ENCODE measurements at regions not wholly inside any gene's neighbourhood (a gene's known extent, or its start where the extent isn't known, plus 50 kb on each side); places are given as distances from the start of the nearest gene placed in this dataset.

- Mint-ChIP-seq H3K4me1 (no peaks in the 10 kb centered on the region), H3K27ac (no peak overlapping the region), H3K36me3 (ENCODE audit: low read depth) (no peaks in the 10 kb centered on the region), H3K9me3 (peaks cover 15% of the 10 kb centered on the region), H3K4me3 (no peak overlapping the region), H3K27me3 (ENCODE audit: low read depth, poor library complexity) (no peaks in the 10 kb centered on the region)
- DNase-seq, result no peak
- TF ChIP-seq, protein P1, sequence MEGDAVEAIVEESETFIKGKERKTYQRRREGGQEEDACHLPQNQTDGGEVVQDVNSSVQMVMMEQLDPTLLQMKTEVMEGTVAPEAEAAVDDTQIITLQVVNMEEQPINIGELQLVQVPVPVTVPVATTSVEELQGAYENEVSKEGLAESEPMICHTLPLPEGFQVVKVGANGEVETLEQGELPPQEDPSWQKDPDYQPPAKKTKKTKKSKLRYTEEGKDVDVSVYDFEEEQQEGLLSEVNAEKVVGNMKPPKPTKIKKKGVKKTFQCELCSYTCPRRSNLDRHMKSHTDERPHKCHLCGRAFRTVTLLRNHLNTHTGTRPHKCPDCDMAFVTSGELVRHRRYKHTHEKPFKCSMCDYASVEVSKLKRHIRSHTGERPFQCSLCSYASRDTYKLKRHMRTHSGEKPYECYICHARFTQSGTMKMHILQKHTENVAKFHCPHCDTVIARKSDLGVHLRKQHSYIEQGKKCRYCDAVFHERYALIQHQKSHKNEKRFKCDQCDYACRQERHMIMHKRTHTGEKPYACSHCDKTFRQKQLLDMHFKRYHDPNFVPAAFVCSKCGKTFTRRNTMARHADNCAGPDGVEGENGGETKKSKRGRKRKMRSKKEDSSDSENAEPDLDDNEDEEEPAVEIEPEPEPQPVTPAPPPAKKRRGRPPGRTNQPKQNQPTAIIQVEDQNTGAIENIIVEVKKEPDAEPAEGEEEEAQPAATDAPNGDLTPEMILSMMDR (IDR thresholded peaks at IDR 0.05), result no peak
Observed at GRCh38 chr13:67351909-67352308, 121.8 kb upstream of the PCDH9 start.

DNA sequence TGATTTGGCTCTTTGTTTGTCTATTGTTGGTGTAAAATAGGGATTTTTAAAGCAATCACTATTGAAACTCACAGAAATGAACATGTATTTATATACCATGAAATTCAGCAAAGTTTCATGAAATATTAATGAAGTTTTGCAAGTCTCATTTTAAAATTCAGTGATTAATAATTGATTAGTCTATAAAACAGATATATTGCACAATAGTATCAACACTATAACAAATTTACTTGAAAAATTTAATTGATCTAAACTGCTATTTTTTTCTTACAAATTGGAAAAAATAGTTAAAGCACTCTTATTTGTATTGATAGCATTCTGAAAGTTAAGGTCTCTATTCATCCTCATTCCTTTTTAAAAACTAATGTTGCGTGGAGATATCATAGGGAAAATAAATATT, 121.0 kb upstream of the PCDH9 start:
- Mint-ChIP-seq H3K4me1 (no peaks in the 10 kb centered on the region), H3K36me3 (ENCODE audit: low read depth) (no peaks in the 10 kb centered on the region), H3K4me3 (no peak overlapping the region), H3K27me3 (ENCODE audit: low read depth, poor library complexity) (no peaks in the 10 kb centered on the region), H3K9me3 (peaks cover 15% of the 10 kb centered on the region), H3K27ac (no peak overlapping the region)
- TF ChIP-seq, protein P1 (IDR thresholded peaks at IDR 0.05), result no peak
- no peak for DNase-seq

DNA sequence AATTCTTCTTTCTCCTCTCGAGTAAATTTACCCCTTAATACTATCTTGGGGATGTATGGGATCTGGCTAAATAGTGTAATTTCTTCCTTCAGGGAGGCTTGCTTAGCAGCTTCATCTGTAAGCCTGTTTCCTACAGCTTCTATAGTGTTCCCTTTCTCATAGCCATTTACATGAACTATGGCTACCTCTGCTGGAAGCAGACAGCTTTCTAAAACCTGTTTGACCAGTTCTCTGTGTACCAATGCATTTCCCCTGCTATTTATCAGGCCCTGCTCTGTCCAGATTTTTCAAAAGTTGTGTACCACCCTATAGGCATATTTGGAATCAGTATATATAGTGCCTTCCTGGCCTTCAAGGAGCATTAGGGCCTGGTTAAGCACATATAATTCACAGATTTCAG, 113.6 kb upstream of the PCDH9 start:
- no peak for DNase-seq
- Mint-ChIP-seq H3K36me3 (ENCODE audit: low read depth) (no peaks in the 10 kb centered on the region), H3K27ac (no peak overlapping the region), H3K4me1 (no peaks in the 10 kb centered on the region), H3K4me3 (no peak overlapping the region), H3K27me3 (ENCODE audit: low read depth, poor library complexity) (peaks cover 3% of the 10 kb centered on the region), H3K9me3 (no peaks in the 10 kb centered on the region)
- TF ChIP-seq, protein P1 (IDR thresholded peaks at IDR 0.05), result no peak

DNA sequence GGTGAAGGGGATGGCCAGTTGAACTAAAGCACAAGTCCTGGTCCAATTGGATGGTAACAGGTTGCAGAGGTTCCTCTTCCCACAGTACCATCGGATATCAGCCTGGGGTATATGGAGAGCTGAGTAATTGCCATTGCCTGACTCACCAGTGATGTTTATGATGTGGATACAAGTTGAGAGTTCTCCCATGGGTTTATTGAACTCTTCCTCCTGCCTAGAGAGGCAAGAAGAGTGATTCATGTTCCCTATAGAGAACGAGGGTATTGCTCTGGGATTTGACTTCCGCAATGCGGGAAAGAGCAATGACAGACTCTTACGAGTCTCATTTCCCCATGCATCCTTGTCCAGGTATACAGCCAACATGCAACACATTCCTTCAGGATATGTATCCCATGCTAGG, 111.3 kb upstream of the PCDH9 start:
- no peak for DNase-seq
- peaks cover 3% of the 10 kb centered on the region for H3K27me3 Mint-ChIP-seq (ENCODE audit: low read depth, poor library complexity)
- no peaks in the 10 kb centered on the region for H3K4me1 Mint-ChIP-seq
- H3K27ac Mint-ChIP-seq, result no peak overlapping the region
- H3K9me3 Mint-ChIP-seq, result no peaks in the 10 kb centered on the region
- no peak overlapping the region for H3K4me3 Mint-ChIP-seq
- no peaks in the 10 kb centered on the region for H3K36me3 Mint-ChIP-seq (ENCODE audit: low read depth)
- TF ChIP-seq, protein P1 (IDR thresholded peaks at IDR 0.05), result no peak

DNA sequence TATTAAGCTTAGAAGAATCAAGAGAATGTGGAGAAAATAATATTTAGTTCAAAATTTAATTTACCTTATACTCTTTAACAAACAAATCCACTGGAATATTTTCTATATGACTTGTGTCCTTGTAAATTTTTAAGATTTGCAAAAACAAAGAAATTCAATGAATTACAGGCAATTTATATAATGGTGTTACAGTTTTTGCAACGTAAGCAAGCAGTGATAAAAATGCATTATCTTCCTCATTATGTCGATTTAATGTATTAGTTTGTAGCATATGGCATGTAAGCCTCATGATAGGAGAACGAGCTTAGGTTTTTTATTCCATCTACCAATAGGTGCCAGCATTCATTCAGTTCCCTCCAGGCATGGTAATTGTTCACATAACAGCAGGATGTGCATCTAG, 100.0 kb upstream of the PCDH9 start:
- Mint-ChIP-seq H3K27ac (no peak overlapping the region), H3K36me3 (ENCODE audit: low read depth) (no peaks in the 10 kb centered on the region), H3K4me1 (no peaks in the 10 kb centered on the region), H3K9me3 (no peaks in the 10 kb centered on the region), H3K27me3 (ENCODE audit: low read depth, poor library complexity) (no peaks in the 10 kb centered on the region), H3K4me3 (no peak overlapping the region)
- no peak for DNase-seq
- TF ChIP-seq, protein P1 (IDR thresholded peaks at IDR 0.05), result no peak

GRCh38 chr13:67328895-67329294, 98.8 kb upstream of the PCDH9 start:
- Mint-ChIP-seq H3K27ac (no peak overlapping the region), H3K4me1 (no peaks in the 10 kb centered on the region), H3K4me3 (no peak overlapping the region), H3K27me3 (ENCODE audit: low read depth, poor library complexity) (no peaks in the 10 kb centered on the region), H3K36me3 (ENCODE audit: low read depth) (no peaks in the 10 kb centered on the region), H3K9me3 (no peaks in the 10 kb centered on the region)
- no peak for DNase-seq
- TF ChIP-seq, protein P1 (IDR thresholded peaks at IDR 0.05), result no peak

All from nephron progenitor cell (in vitro differentiated cells).